ENCODE measurements at regions not wholly inside any gene's neighbourhood (a gene's known extent, or its start where the extent isn't known, plus 50 kb on each side); places are given as distances from the start of the nearest gene placed in this dataset.

DNA sequence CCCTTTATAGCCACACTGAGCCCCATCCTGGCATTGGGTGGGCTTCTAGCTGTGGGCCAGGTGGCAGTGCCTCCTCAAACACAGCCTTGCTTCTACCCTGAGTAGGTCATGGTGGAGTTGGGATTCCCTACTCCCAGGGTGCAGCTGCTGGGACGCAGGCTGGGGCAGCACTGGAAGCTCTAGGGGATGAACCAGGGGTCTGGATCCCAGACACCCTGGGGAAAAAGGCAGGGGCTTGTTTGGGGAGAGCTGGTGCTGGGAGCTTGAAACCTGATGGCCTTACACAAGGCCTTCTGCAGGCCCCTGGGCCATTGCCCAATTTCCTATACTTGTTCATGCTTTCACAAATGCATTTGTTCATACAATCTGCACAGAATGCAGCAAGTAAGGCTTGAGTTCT, 103.7 kb upstream of the CTBP2 start:
- TF ChIP-seq CTCF (IDR thresholded peaks at IDR 0.05), result no peak
- TF ChIP-seq POLR2A (IDR thresholded peaks at IDR 0.05), result no peak
- no peaks in the 10 kb centered on the region for H3K36me3 ChIP-seq
- no peak for DNase-seq
- H3K27ac ChIP-seq, result no peak overlapping the region
- no peak overlapping the region for H3K4me3 ChIP-seq
- intact Hi-C loops (cut with DNase I), result no loop called here
- H3K27me3 ChIP-seq, result peaks cover 0 to 14% (median 0%) of the 10 kb centered on the region in 4 donors
- no peaks in the 10 kb centered on the region for H3K9me3 ChIP-seq
- WGBS, 2 donors, result 100% methylated on average over 1 of the region's 1 CpG; no CpG with 5 or more reads in 1 of the 2 donors
- no peaks in the 10 kb centered on the region for H3K4me1 ChIP-seq

DNA sequence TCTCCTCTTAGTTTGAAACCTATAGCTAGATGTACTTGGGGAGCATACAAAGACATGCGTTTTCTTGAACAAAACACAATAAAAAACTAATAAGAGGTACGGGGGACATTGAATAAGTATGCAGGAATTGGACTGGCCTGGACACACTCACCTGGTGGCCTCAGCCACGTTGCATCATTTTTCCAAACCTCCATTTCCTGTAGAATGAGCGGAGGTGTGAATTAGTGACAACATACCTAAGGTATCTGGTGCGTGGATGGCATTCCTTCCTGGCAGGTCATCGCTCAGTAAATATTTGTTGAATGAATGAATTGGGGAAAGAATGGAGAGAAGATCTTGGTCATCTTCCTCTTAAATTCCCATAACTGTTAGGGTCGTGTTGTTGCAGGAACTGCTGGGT, 103.2 kb upstream of the CTBP2 start:
- intact Hi-C loops (cut with DNase I), result no loop called here
- Histone ChIP-seq H3K27ac (no peak overlapping the region), H3K4me3 (no peak overlapping the region), H3K9me3 (no peaks in the 10 kb centered on the region), H3K4me1 (no peaks in the 10 kb centered on the region), H3K27me3 (peaks cover 0 to 20% (median 0%) of the 10 kb centered on the region in 4 donors), H3K36me3 (no peaks in the 10 kb centered on the region)
- 49 to 62% methylated on average over 7 of the region's 7 CpGs for WGBS, 2 donors
- no peak for DNase-seq
- TF ChIP-seq CTCF (IDR thresholded peaks at IDR 0.05) (no peak), POLR2A (IDR thresholded peaks at IDR 0.05) (no peak)

GRCh38 chr10:125262920-125263319, 102.6 kb upstream of the CTBP2 start:
- Histone ChIP-seq H3K36me3 (no peaks in the 10 kb centered on the region), H3K27me3 (peaks cover 0 to 22% (median 0%) of the 10 kb centered on the region in 4 donors), H3K4me3 (no peak overlapping the region), H3K4me1 (no peaks in the 10 kb centered on the region), H3K9me3 (no peaks in the 10 kb centered on the region), H3K27ac (no peak overlapping the region)
- intact Hi-C loops (cut with DNase I), result no loop called here
- DNase-seq, result no peak
- TF ChIP-seq CTCF (IDR thresholded peaks at IDR 0.05) (no peak), POLR2A (IDR thresholded peaks at IDR 0.05) (no peak)
- WGBS, 2 donors, result 68 to 71% methylated on average over 6 of the region's 6 CpGs

- H3K4me3 ChIP-seq, result no peak overlapping the region
- intact Hi-C loops (cut with DNase I), result no loop called here
- peaks cover 0 to 22% (median 0%) of the 10 kb centered on the region in 4 donors for H3K27me3 ChIP-seq
- WGBS, 2 donors, result 76 to 78% methylated on average over 6 of the region's 6 CpGs
- DNase-seq, result no peak
- TF ChIP-seq CTCF (IDR thresholded peaks at IDR 0.05) (no peak), POLR2A (IDR thresholded peaks at IDR 0.05) (no peak)
- H3K36me3 ChIP-seq, result no peaks in the 10 kb centered on the region
- H3K4me1 ChIP-seq, result no peaks in the 10 kb centered on the region
- H3K9me3 ChIP-seq, result no peaks in the 10 kb centered on the region
- no peak overlapping the region for H3K27ac ChIP-seq
These were observed 102.0 kb upstream of the CTBP2 start for GRCh38 chr10:125262409-125262808.

- H3K4me1 ChIP-seq, result no peaks in the 10 kb centered on the region
- no peaks in the 10 kb centered on the region for H3K9me3 ChIP-seq
- no peak for DNase-seq
- H3K27me3 ChIP-seq, result peaks cover 0 to 22% (median 0%) of the 10 kb centered on the region in 4 donors
- no peak overlapping the region for H3K4me3 ChIP-seq
- no peaks in the 10 kb centered on the region for H3K36me3 ChIP-seq
- no peak for TF ChIP-seq CTCF (IDR thresholded peaks at IDR 0.05)
- no peak for TF ChIP-seq POLR2A (IDR thresholded peaks at IDR 0.05)
- intact Hi-C loops (cut with DNase I), result no loop called here
- 62 to 71% methylated on average over 6 of the region's 6 CpGs for WGBS, 2 donors
- H3K27ac ChIP-seq, result no peak overlapping the region
These were observed 101.3 kb upstream of the CTBP2 start for GRCh38 chr10:125261491-125262186.

Data from esophagus squamous epithelium (tissue), 5 donors.